HG03066 (cell line): ENCODE measurements at regions not wholly inside any gene's neighbourhood (a gene's known extent, or its start where the extent isn't known, plus 50 kb on each side); places are given as distances from the start of the nearest gene placed in this dataset.

Experiments
- ATAC-seq: cut with Tn5 transposase; IDR thresholded peaks from one replicate; pipeline ENCODE4 v1.9.1; 2021; ENCODE audit warnings: low read depth; ENCODE audit not compliant: unreplicated experiment

DNA sequence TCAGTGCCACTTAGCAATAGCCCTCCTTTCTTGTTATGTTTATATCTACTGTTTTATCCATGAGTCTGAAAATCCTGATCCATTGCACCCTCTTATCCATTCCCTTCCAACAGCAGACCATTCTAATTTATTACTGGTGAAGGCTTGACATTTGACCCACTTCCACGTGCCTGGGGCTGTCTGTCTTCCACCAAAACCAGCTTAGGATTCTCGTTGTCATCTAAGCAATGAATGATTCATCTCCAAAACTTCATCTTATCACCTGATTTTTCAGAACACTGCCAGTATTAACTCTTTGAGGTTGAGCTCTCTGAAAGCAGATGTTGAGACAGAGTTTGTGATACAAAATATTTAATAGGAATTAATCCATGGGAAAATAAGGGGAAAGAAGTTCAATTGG, 277.8 kb upstream of the FBXL7 start:
- ATAC-seq, result no peak

GRCh38 chr5:15220642-15221173, 279.3 kb upstream of the FBXL7 start:
- ATAC-seq, result no peak

- ATAC-seq, result no peak
Measured at GRCh38 chr5:15215056-15215455, 284.9 kb upstream of the FBXL7 start.

GRCh38 chr5:15214010-15214409, 286.0 kb upstream of the FBXL7 start:
- no peak for ATAC-seq

DNA sequence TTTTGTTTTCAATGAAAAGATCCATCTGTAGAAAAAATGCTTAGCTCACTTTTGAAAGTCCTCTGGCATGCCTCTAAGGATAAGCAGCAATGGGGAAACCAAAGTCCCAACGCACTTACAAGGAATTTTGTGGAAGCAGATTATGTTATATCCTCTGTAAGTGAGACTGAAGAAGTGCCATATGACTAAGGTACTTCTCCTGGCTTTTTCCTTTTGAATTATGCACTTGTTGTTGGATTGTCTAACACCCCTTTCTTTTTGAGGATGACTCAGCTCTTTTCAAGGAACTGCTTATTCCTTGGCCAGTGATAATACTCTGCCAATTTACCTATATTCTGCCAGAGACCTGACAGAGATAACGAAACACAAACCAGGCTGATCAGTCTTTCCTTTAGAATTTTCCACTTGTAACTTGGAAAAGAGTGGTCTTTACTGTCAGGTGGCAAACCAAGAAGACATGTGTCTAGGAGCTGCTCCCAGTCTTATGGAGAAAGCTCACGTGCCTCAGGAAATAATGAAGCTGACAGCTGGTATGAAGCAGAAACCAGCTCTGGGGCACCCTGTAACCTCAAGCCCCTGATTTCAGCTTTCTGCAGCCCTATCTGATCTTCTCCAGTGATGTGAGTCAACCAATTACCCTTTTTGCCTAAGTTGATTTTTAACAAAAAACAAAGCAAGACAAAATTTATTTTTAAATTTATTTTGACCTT, 290.8 kb upstream of the FBXL7 start:
- no peak for ATAC-seq

- ATAC-seq, result no peak
Measured at GRCh38 chr5:15206133-15206532, 293.8 kb upstream of the FBXL7 start.

GRCh38 chr5:15203376-15203775, 296.6 kb upstream of the FBXL7 start:
- no peak for ATAC-seq

- no peak for ATAC-seq
Measured at GRCh38 chr5:15191012-15191411, 309.0 kb upstream of the FBXL7 start.

DNA sequence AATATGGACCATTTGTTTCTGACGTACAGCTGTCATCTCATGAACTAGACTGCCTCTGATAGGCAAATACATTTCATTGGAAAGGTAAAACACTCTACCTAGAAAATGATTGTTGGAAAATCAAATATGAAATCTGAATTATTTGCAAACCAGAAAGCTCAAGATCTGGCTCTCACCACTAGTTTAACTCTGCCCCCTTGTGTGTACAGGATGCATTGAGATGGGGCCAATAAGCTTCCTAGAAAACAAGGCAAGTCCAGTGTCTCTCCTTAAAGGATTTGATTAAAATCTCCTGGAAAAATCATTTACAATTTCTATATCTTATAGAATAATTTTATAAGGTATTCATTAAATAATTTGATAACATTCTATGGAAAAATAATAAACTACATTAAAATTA, 311.9 kb upstream of the ANKH start:
- ATAC-seq, result no peak

- no peak for ATAC-seq
Measured at GRCh38 chr5:15170173-15170572, 298.6 kb upstream of the ANKH start.

DNA sequence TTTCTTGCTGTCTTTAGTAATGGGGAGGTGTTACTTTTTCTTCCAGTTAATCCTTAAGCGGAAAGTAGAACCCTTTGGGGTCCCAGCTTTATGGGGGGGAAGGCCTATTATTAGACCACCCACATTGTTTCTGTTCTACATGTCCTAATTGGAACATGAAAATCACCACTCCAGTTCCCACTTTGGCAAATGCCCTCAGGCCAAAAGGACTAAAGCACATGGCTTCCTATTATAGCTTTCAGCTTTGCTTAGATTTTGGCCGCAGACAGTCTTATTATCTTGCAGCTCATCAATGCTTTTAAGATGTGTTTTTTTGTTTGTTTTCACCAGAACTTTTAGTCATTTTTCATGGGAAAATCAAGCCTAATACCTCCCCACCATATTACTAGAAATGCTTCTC, 296.8 kb upstream of the ANKH start:
- ATAC-seq, result no peak

GRCh38 chr5:15160091-15160490, 288.5 kb upstream of the ANKH start:
- no peak for ATAC-seq

DNA sequence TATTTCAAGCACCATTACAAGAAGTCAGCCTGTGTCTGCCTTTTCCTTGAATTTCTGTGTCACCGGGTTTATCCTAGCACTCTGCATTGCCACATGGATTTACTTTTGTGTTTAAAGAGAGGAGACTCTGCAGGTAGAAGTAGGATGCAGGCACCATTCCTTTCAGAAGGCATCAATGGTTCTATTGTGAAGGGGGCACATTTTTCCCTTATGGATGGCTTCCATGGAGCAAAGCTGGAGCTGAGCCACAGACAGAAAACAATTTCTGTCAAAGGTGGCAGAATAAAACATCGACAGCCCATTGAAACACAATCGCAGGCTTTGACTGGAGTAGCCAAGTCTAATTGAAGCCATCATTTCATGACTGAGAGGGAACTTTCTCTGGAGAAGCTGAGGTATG, 288.0 kb upstream of the ANKH start:
- ATAC-seq, result no peak

GRCh38 chr5:15142458-15142857, 270.9 kb upstream of the ANKH start:
- ATAC-seq, result no peak

- ATAC-seq, result no peak
Measured at GRCh38 chr5:15137414-15137813, 265.8 kb upstream of the ANKH start.

DNA sequence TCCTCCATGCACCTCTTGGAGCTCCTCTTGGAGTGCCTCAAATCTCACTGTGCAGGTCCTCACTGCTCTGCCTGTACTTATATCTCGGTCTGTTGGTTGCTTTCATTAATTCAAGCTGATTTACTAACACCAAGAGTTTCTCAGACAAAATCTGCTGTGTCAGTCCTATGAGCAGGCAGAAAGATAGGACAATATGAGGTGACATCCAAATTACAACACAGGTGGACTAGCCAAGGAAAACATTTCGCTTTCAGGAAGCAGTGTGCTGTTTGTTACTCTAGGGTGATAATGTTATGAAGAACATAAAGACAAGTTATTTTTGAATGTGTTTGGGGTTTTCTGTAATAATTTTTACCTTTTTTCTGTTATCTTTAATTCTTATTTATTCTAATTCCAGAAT, 264.1 kb upstream of the ANKH start:
- ATAC-seq, result no peak

DNA sequence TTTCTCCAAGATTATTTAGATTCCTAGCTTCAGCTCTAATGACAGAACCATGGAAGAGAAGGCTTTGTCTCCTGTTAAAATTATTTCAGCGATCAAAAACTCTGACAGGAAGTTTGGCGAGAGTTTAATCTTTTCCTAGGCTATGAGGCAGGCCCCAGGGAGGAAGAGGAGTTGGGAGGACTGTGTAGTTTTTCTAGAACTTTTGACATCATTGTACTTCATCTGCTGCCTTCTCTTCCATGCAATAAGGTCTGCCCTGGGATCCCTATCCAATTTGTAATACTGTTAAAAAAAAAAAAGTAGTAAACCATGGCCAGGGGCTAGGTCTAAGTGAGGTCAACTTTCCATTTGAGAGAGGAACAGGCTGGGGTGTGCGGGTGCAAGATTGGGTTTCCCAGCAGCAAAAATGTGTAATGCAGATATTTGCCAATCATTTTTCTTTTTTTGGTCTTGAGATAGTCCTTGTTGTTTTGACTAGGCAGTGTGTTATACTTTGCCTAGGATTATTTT, 261.9 kb upstream of the ANKH start:
- no peak for ATAC-seq

GRCh38 chr5:15132816-15133405, 261.3 kb upstream of the ANKH start:
- no peak for ATAC-seq

- ATAC-seq, result no peak
Measured at GRCh38 chr5:15131909-15132308, 260.3 kb upstream of the ANKH start.

DNA sequence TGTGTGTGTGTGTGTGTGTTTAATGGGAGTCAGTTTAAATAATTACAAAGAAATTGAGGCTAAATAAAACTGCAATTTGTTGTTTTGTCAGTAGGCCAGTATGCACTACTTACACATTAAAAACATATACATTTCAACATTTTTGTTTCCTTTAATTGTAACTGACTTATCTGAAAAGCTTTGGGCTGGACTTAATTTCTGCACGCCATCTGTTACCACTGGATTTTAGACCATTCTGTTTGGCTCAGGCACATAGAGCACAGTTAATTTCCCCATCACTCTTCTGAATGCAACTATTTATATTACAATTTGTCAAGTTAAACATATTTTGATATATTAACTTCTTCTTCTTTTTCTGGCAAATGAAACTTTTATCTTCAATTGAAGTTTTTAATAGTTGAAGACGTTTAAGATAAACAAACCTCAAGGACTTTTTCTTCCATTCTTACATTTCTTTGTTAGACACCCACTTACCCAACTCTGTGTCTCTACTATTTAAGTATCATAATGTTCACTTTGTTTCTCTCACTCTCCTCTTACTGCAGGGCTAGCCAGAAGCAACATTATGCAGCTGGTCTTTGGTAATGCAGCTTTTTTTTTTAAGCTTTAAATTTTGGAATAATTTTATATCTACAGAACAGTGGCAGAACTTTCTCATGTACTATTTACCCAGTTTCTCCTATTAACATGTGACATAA, 253.4 kb upstream of the ANKH start:
- ATAC-seq, result no peak

GRCh38 chr5:15124461-15124860, 252.9 kb upstream of the ANKH start:
- no peak for ATAC-seq

DNA sequence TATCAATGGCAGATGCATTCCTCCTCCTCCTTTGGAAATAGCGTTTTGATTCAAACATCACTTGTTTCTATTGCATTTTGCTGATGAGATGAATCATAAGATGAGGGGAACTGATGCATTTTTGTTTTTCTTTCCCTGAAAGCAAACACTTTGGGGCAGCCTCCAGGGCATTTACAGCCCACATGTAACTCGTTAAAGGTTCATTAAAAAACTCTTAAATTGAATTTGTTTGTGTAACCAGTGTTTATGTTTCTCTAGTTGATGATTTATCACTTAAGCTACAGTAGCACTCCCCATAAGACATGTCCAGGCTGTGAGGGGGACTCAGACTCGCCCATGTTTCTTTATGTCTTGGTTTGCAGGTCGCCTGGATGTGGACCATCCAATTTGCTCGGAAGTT, 246.1 kb upstream of the ANKH start:
- no peak for ATAC-seq
